ENCODE measurements at regions not wholly inside any gene's neighbourhood (a gene's known extent, or its start where the extent isn't known, plus 50 kb on each side); places are given as distances from the start of the nearest gene placed in this dataset.

DNA sequence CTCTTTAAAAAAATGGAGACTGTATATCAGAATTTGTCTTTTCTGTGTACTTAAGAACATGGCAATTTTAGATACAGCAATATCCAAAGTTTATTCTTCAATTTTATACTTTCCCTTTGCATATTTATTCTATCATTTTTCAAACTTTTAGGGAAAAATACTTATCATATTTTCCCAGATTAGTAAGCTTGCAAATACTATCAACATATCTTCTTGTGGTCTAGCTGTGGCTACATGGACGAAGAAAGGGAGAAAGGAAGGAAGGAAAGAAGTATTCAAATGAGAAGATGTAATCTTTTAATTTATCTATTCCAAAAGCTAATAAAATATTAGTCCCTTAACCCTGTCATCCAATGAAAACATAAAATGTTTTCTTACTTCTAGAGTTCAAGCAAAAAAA lies 797.8 kb upstream of the GALNTL6 start:
- no peak for TF ChIP-seq ZFX (IDR thresholded peaks at IDR 0.05; ENCODE audit: borderline replicate concordance)
- TF ChIP-seq, protein P1, sequence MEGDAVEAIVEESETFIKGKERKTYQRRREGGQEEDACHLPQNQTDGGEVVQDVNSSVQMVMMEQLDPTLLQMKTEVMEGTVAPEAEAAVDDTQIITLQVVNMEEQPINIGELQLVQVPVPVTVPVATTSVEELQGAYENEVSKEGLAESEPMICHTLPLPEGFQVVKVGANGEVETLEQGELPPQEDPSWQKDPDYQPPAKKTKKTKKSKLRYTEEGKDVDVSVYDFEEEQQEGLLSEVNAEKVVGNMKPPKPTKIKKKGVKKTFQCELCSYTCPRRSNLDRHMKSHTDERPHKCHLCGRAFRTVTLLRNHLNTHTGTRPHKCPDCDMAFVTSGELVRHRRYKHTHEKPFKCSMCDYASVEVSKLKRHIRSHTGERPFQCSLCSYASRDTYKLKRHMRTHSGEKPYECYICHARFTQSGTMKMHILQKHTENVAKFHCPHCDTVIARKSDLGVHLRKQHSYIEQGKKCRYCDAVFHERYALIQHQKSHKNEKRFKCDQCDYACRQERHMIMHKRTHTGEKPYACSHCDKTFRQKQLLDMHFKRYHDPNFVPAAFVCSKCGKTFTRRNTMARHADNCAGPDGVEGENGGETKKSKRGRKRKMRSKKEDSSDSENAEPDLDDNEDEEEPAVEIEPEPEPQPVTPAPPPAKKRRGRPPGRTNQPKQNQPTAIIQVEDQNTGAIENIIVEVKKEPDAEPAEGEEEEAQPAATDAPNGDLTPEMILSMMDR (IDR thresholded peaks at IDR 0.05), result no peak
- no peak overlapping the region for H3K27ac ChIP-seq

DNA sequence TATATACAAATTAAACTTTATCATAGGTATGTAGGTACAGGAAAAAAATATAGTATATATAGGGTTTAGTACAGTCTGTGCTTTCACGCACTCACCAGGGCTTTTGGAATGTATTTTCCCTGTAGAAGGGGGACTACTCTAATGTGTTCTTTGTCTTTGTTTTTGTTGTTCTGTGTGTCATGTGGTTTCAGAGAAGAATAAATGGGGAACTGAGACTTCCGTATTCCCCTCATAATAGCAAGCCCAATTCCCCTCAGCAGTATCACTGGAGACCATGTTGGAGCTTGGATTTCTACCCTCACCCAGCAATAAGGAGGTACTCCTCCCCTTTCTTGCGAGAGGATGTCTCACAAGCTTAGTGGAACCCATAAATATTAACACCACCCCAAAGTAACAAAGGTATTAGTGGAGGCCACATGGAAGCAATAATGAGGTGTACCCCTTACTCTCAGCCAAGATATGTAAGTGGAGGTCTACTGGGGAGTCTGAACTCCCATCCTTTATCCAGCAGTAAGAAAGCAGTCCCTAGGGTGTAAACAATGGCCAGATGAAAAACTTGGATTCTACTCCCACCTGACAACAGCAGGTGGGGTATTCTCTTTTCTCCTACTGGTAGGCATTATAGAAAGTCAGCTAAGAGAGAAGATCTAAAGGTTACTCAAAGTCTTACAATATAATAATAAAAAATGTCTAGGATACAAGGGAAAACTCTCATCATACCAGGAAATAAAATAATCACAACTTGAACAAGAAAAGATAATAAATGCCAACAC lies 805.4 kb upstream of the GALNTL6 start:
- no peak overlapping the region for H3K27ac ChIP-seq
- TF ChIP-seq ZFX (IDR thresholded peaks at IDR 0.05; ENCODE audit: borderline replicate concordance), result no peak
- TF ChIP-seq, protein P1 (IDR thresholded peaks at IDR 0.05), result no peak

DNA sequence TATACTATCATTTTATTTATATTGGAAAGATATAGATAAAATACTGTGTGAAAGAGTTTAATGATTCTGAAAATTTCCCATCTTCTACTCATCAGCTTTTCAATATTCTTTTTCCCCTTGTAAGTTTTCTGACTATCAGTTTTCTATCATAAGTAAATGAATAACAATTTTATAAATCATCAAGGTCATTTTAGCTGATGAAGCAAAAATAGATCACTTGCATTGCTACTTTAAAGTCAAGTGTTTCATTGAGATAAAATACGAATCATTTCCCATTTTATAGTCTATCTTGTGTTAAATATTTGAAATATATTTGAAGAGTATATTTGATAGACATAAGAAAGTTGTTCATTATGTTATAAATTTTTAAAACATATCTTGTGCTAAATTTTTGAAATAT lies 811.0 kb upstream of the GALNTL6 start:
- no peak for TF ChIP-seq ZFX (IDR thresholded peaks at IDR 0.05; ENCODE audit: borderline replicate concordance)
- TF ChIP-seq, protein P1 (IDR thresholded peaks at IDR 0.05), result no peak
- no peak overlapping the region for H3K27ac ChIP-seq

DNA sequence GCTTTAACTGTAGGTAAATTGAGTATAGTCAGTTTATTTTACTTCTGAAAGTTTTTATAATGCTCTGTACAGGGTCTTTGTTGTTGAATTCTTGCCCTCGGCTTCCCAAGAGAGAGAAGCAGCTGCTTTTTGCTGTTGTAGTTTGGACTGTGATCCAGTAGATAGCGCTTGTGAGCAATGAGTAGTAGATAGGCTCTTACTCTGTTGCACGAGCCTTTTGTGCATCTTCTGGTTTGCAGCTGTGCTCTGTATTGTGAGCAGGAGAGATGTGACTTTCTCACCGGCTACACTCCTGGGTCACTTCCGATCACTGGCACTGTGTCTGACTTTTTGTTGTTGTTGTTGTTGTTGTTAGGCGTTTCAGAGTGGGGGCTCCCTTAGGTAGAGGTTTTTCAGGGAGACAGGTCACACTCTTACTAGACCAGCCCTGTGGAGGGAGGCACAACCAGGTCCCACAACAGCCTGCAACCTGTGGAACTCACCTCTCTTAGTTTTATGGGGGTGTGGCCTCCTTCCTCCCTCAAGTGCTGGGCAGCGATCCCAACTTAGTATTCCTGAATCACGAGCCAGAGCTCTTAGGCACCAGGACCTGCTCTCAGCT lies 822.1 kb upstream of the GALNTL6 start:
- TF ChIP-seq, protein P1 (IDR thresholded peaks at IDR 0.05), result peak; percentile 55
- no peak for TF ChIP-seq ZFX (IDR thresholded peaks at IDR 0.05; ENCODE audit: borderline replicate concordance)
- H3K27ac ChIP-seq, result no peak overlapping the region

DNA sequence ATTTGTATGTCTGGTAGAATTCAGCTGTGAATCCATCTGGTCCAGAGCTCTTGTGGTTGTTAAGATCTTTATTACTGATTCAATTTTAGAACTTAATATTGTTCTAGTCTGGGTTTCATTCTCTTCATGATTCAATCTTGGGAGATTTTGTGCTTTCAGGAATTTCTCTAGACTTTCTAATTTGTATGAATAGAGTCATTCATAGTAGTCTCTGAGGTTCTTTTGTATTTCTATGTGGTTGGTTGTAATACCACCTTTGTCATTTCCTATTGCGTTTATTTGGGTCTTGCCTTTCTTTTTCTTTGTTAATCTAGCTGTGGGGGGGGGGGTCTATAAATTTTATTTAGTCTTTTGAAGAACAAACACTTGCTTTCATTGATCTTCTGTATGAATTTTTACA lies 824.8 kb upstream of the GALNTL6 start:
- TF ChIP-seq ZFX (IDR thresholded peaks at IDR 0.05; ENCODE audit: borderline replicate concordance), result no peak
- TF ChIP-seq, protein P1 (IDR thresholded peaks at IDR 0.05), result no peak
- H3K27ac ChIP-seq, result no peak overlapping the region

DNA sequence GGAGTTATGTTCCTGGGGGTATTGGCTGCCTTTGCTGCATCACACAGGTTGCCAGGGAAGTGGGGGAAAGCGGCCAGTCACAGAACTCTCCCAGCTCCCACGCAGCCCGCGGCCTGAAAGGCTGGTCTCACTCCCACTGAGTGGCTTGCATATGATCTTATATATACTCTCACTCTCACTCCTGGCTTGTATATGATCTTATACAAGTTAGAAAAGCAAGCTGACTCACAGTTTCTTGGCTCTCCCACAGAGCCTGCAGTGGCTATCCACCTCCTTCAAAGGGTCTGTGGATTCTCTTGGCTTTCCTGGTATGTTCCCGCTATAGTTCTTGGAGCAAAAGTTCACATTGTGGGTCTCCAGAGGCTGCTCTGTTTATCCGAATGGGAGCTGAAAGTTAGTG lies 833.5 kb upstream of the GALNTL6 start:
- no peak for TF ChIP-seq ZFX (IDR thresholded peaks at IDR 0.05; ENCODE audit: borderline replicate concordance)
- TF ChIP-seq, protein P1 (IDR thresholded peaks at IDR 0.05), result no peak
- H3K27ac ChIP-seq, result no peak overlapping the region

DNA sequence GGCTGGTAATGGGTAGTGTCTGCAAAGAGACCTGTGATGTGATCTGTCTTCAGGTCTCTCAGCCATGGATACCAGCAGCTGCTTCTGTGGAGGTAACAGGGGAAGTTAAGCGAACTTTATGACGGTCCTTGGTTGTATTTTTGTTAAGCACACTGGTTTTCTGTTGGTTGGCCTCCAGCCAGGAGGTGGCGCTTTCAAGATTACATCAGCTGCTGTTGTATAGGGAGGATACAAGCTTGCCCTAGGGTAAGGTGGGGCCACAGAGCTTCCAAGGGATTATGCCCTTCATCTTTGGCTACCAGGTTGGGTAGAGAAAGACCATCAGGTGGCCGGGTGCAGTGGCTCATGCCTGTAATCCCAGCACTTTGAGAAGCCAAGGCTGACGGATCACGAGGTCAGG lies 834.2 kb upstream of the GALNTL6 start:
- TF ChIP-seq, protein P1 (IDR thresholded peaks at IDR 0.05), result no peak
- TF ChIP-seq ZFX (IDR thresholded peaks at IDR 0.05; ENCODE audit: borderline replicate concordance), result no peak
- no peak overlapping the region for H3K27ac ChIP-seq
